ENCODE measurements at regions not wholly inside any gene's neighbourhood (a gene's known extent, or its start where the extent isn't known, plus 50 kb on each side); places are given as distances from the start of the nearest gene placed in this dataset.
A peak's percentile ranks its signal among the peaks of the same experiment; 100 is the strongest.
"Not testable (repeated sequence)": the region's sequence is repeated elsewhere in the genome, so short reads cannot be mapped to it uniquely, and the experiment has no call there.

- no peak for DNase-seq (ENCODE audit: low read depth)
These were observed 102.0 kb downstream of the VPREB1 start for GRCh38 chr22:22346401-22347107.

- no peak for DNase-seq (ENCODE audit: low read depth)
These were observed 103.7 kb downstream of the VPREB1 start for GRCh38 chr22:22348127-22348814.

GRCh38 chr22:22348815-22349454 lies 104.3 kb downstream of the VPREB1 start:
- no peak for DNase-seq (ENCODE audit: low read depth)

DNA sequence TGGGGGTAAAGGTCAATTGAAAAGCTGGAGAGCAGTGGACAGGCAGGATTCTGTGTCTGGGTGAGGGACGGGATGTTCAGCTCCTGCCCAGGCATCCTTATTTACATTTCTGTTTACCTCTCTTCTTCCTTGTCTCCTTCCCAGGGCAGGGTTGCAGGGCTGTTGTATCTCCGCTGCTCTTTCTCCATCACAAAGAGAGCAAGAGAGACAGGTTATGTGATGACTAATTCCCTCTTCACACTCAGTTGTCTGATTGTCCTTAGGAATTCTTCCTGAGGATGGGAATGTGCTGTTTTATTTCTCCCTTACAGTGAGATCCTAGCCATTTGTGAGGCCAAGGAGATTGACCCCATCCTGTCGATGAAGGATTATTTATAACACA lies 104.9 kb downstream of the VPREB1 start:
- DNase-seq (ENCODE audit: low read depth) = no peak

- no peak for DNase-seq (ENCODE audit: low read depth)
These were observed 106.8 kb downstream of the VPREB1 start for GRCh38 chr22:22351366-22351765.

DNA sequence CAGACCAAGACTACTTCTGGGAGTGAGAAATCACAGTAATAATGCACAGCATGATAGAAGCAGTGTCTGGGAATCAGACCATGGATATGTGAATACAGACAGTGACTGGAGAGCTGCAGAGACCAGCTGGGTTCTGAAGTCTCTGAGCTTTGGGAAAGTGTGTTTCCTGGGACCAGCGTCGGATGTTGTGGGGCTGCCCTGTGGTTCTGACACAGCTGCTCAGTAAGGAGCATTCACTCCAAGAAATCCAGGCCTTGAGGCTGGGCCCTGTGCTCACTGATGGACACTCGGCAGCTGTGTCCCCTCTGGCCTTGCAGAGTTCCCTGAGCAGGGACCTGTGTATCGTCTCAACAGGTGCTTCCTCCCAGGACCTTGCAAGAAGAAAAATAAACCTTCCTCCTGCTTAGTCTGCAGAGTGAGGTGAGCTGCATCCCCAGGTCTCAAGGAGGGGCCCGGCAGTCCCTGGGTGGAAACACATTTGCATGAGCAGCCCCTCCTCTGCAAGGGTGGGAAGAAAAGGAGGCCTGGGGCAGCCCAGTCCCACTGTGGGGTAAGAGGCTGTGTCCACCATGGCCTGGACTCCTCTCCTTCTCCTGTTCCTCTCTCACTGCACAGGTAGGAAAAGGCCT lies 107.9 kb downstream of the VPREB1 start:
- no peak for DNase-seq (ENCODE audit: low read depth)

GRCh38 chr22:22355096-22355834 lies 110.7 kb downstream of the VPREB1 start:
- DNase-seq (ENCODE audit: low read depth) = no peak

GRCh38 chr22:22357024-22357883 lies 112.7 kb downstream of the VPREB1 start:
- DNase-seq (ENCODE audit: low read depth) = peak; percentile 19

DNA sequence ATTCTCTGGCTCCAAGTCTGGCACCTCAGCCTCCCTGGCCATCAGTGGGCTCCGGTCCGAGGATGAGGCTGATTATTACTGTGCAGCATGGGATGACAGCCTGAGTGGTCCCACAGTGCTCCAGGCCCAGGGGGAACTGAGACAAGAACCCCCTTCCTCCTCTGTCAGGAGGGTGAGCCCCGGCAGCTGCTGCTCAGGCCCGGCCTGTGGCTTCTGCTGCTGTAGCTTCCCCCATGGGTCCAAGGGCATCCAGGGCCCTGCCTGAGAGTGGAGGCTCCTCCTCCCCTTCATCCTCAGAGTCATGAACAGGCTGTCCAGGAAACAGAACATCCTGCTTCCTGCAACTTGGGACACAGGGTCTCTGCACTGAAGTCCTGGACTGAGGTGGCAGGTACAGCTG lies 113.6 kb downstream of the VPREB1 start:
- DNase-seq (ENCODE audit: low read depth) = no peak

- no peak for DNase-seq (ENCODE audit: low read depth)
These were observed 114.1 kb downstream of the VPREB1 start for GRCh38 chr22:22358686-22359085.

- DNase-seq (ENCODE audit: low read depth) = no peak
These were observed 114.9 kb downstream of the VPREB1 start for GRCh38 chr22:22359465-22359864.

GRCh38 chr22:22360014-22360413 lies 115.4 kb downstream of the VPREB1 start:
- DNase-seq (ENCODE audit: low read depth) = no peak

- no peak for DNase-seq (ENCODE audit: low read depth)
These were observed 117.7 kb downstream of the VPREB1 start for GRCh38 chr22:22362311-22362710.

- DNase-seq (ENCODE audit: low read depth) = no peak
These were observed 118.3 kb downstream of the VPREB1 start for GRCh38 chr22:22362936-22363335.

GRCh38 chr22:22364207-22364606 lies 119.6 kb downstream of the VPREB1 start:
- DNase-seq (ENCODE audit: low read depth) = no peak

DNA sequence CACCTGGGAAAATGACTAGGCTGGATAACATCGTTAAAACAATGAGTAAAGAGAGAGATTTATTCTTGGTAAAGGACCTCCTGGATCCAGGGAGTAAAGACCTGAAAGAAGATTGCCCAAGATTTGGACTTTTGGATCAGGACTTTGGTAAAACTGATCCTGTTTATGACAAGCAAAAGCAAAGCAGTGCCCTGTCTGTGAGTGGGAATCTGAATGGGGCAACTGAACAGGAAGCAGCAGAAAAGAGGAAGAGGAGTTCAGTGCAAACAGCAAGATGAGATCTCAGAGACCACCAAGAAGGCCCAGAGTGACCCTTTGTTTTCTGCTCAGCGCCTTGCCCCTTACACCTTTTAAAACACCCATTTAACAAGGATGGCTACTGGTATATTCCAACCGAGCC lies 122.0 kb downstream of the VPREB1 start:
- no peak for DNase-seq (ENCODE audit: low read depth)

DNA sequence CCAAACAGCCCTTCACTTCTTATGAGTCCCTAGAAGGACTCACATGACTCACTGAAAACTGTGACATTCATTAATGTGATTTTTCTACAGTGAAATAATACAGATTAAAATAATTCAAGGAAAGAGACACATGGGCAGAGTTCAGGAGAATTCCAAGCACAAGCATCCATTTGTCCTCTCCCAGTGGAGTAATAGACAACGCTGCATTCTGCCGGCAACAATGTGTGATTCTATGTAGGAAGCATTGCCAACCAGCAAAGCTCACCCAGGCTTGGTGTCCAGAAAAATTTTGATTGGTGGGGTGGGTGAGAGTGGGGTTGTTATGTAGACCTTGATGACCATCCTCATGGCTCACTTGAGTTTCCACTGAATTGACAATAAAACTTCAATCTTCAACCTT lies 123.9 kb downstream of the VPREB1 start:
- DNase-seq (ENCODE audit: low read depth) = no peak

GRCh38 chr22:22369219-22369963 lies 124.8 kb downstream of the VPREB1 start:
- not testable (repeated sequence) for DNase-seq (ENCODE audit: low read depth)

- no peak for DNase-seq (ENCODE audit: low read depth)
These were observed 125.3 kb downstream of the VPREB1 start for GRCh38 chr22:22369964-22370270.

DNA sequence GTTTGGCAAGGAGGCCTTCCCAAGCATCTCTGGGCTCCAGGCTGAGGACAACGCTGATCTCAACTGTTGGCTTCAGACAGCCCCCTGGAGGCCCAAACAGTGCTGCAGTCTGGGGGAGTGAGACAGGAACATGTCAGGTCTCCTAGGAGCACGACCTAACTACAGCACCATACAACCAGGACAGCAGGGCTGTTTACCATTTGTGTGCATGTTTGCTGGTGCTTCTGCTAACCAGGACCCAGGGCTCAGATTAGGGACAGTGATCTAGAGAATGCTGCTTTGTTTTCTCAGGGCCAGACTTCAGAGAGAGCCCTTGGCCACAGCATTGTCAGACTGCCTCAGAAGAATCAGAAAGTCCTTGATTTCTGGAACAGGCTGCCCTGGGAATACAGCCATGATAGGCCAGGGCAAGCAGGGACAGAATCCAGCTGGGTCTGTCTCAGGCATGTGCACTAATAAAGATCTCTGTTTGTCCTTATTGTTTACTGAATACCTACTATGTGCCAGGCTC lies 126.5 kb downstream of the VPREB1 start:
- no peak for DNase-seq (ENCODE audit: low read depth)
